GM19035 (cell line): ENCODE measurements at regions not wholly inside any gene's neighbourhood (a gene's known extent, or its start where the extent isn't known, plus 50 kb on each side); places are given as distances from the start of the nearest gene placed in this dataset.

Source experiments
- ATAC-seq: cut with Tn5 transposase; IDR thresholded peaks from one replicate; pipeline ENCODE4 v1.9.1; 2021; ENCODE audit not compliant: unreplicated experiment

DNA sequence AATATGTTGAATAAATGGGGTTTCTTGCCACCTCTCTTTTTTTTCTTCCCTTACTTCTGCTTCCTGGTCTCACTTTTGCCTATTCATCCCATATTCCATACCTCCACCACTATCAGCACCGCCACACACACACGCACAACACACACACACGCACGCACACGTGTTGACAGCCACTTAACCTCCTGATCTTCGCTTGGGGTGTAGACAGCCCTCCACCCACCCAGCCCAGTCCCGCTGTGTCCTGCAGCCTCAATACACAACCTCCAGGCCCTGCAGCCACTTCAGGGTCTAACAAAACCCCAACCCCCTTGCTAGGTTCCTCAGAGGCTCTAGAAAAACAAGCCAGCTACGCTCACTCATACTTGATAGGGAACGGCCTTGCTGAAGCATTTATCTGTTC, 72.3 kb downstream of the LINC00237 start:
- no peak for ATAC-seq

DNA sequence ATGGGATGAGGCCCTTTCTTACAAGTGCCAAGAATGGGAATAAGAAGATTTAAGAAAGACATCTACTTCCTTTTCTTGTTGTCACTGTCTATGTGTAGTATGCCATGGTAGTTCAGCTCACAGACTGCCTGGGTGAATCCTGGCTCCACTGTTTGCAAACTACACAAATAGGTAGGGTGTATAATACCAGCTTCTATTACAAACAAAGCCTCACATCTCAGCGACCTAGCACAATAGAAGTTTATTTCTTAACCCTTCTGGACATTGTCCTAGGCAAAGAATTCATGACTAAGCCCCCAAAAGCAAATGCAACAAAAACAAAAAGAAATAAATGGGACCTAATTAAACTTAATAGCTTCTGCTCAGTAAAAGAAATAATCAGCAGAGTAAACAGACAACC, 74.5 kb downstream of the LINC00237 start:
- ATAC-seq: no peak

DNA sequence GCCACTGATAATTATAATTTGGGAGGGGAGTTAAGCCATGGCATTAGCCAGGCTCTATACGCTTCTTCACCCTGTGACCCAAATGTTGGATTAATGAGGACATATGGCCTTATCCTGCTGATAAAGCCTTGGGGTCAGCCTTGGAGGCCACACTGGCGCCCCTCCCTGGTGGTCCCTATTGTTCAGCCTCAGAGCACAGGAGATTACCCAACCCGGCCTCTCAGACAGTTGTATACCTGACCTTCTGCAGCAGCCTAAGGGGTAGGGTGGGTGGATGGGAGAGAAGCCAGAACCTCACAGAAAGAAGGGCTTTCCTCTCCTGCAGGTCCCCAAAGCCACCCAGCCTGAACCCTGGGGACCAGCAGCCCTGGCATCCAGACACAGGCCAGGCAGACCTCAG, 76.8 kb downstream of the LINC00237 start:
- ATAC-seq: no peak

DNA sequence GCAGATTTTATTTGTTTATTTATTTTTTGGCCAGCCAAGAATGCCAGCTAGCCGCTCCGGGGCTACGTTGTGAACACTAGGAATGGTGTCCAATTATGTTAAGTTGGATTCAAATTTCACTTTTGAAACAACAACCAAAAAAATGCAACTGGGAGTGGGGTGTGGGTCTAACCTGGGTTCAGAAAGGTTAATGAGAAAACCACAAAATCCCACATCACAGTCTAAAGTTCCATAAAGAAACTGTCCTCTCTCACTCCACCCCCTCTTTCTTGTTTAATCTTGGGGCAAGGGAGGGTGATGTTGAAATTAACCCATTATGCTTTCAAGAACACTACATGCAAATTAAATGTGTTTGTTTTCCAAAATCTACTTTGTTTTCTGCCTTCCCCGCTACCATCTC, 77.2 kb downstream of the LINC00237 start:
- ATAC-seq: no peak

DNA sequence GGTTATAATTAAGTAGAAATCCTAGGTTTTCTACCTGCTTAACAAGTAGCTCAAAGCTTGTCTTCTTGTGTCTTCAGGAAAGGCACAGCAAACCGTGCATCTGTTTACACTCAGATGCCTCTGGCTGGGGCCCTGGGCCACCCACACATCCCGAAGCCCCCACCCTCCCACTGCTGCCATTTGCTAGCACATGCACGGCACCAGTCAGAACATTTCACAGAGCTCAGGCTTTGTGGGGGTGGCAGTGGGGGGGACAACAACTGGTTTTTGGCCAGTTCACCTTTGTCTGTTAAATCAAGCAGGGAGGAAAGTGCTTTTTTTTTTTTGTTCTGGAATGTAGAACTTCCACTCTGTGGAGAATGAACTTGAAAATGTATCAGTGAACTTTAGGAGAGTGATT, 77.7 kb downstream of the LINC00237 start:
- ATAC-seq: no peak

DNA sequence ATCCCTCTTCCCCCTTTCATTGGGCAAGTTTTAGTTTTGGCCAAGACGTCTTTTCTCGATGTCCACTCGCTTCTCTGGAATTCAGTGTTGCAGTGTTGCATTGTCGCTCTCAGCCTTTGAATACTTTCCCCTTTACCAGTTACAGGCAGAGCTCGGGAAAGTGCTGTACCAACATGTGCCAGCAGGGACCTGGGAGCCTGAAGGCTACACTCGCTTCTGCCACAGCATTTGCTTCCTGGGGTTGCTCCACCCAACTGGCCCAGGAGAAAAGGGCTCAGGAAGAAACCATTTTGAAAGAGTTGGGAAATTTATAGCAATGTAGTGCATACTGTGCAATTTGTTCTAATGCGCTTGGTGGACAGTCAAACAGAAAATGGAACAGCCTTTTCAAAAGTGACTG, 78.6 kb downstream of the LINC00237 start:
- ATAC-seq: no peak

DNA sequence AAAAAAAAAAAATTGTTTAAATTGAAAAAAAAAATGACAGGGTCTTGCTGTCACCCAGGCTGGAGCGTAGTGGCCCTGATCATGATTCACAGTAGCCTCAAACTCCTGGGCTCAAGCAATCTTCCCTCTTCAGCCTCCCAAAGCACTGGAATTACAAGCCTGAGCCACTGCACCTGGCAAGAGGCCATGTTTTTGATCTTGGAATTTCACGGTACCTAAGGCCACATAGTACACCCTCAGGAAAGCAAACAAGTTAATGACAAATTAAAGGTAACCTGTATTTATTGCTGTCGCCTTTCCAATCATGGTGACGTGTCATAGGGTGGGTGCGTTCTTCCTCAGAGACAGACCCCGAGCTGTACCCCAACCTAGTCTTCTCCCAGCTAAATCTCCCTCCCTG, 79.2 kb downstream of the LINC00237 start:
- ATAC-seq: no peak

DNA sequence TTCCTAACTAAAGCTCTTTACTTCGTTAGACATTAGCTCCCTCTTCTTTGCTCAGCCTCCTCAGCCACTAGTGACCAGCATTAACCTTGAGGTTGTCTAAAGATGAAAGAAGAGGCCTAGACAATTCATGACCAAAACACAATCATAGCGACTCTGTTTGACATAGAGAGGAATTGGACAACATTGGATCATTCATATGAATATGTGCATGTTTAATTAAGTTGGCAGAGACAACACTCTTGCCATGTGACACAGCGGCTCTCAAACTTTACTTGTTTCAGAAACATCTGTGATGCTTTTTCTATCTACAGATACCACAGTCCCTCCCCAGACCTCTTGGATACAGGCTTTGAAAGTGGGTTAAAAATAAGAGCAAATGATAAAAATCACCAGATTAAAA, 81.7 kb downstream of the LINC00237 start:
- ATAC-seq: no peak

DNA sequence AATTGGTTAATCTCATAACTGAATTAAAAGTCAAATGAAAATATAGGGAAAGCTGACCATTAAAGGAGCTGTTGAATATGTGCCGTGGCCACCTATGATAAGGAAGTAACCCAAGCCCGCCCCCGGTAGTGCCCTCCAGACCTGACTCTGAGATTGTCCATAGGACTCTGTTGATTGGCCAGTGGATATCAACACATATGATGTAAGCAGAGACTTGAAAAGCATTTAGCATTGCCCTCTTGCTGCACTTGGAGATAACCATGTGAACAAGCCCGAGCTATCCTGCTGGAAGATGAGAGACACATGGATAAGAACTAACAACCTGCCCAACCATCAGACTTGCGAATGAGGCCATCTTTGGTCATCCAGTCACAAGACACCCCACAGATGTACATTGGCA, 83.2 kb downstream of the LINC00237 start:
- ATAC-seq: no peak

DNA sequence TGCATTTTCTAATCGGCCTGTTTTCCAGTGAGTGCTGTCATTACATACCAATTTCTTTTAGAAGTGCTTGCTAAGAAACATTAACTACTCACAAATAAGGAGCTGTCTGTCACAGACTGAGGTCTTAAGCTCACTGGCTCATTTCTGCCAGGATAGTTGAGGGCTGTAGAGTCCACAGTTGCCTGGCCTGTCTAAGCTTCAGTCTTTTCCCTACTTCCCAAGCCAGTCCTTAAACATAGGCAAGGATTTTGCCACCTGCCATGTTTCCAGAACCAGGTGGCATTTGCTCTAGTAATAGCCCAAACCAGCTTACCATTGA, 84.7 kb downstream of the LINC00237 start:
- no peak for ATAC-seq

DNA sequence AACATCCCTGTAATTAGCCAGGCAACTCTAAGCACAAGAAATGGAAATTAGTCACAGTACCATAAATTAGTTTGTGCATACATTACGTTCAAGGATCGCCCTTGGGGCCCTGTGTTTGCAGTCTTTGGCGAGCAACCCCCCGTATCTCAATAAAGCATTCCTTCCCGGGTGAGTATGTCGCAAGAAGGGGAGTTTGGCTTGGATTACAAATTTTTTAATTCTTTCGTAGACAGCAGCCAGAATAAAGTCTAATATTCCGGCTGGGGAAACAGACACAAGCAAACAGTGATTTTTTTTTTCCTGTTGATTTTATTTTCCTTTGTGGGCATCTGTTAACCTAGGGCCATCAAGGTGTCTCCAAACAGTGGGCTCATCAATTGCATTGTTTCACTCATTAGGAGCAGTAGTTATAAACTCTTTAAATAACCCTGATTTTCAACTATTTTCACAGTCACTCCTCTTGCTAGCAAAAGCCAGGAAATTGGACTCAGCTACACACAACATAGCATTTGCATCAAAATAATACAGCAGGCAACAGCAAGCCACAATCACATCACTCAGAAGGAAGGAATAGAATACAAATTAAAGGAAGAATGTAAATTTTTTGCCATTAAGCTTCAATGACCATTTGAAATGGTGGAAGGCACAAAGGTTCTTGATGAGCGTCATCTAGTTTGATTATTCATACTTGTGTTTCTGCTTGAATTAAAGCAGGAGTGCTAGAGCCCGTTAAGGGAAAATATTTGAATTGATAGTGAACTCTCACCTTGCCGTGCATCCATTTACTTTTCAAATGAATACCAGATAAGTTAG, 85.3 kb downstream of the LINC00237 start:
- no peak for ATAC-seq

DNA sequence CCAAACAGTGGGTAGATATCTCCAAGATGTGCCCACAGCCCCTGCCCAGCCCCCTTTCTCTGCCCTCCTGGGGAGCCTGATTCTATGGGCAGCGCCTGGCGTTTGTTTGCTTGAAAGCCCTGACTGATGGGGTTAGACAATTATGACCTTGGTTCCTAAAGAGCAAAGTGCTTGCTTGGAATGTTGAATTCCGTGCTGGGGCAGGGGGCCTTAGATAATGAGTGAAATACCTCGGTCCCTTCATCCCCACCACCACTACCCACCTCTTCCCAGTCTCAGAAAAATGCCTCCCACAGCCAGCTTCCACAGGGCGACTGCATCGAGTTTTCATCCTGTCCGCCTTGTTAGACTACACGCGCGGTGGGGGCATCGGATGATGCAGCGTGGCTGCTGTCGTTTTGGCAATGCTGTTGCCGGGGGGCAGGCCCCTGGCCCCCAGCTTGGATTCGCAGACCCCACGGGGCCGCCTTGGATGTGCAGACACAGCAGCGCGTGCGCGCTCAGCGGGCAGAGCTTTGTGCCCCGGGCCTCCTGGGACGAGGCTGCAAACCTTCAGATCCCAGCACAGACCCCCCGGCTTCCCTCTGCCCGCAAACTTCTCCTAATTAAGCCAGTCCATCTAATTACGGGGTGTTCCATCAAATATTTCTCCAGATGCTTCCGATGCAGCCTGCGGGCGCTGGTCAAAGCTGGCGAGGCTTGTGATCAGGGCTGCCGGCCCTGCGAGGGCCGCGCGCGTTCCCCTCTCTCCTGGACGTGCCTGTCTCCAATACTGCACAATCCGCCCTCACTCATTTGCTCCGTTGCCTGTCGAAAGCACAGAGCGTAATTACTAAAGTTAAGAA, 86.1 kb downstream of the LINC00237 start:
- no peak for ATAC-seq

DNA sequence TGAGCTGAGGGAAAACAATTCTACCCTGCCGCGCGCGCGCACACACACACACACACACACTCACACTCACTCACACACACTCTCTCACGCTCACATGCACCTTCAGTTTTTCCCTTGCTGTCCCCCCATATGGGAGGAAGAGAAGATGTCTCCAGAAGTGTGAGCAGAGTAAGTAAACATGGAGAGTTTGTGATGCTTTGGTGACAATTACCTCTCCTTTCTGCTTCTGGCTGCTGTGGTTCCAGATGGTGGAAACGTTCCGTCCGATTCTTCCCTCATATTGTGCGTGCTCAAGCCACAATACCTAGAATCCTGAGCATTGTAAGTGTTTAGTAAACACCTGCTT, 86.7 kb downstream of the LINC00237 start:
- no peak for ATAC-seq

DNA sequence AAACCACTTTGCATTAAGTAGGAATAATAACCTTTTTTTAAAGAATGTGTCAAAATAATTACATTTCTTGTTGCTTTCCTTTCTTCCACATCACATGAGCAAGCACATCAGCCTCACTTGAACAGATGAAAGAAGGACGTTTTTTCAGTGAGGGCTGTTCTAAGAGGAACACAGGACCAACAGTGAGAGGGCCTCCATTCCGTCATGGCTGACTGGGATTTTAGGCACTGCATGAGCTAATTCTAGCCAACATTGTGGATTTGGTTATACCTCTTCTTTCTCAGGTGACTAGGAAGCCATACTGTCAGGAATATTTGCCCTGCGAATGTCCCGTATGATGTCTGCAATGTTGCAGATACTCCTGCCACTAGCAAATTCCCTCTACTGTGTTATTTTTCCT, 87.6 kb downstream of the LINC00237 start:
- ATAC-seq: no peak

DNA sequence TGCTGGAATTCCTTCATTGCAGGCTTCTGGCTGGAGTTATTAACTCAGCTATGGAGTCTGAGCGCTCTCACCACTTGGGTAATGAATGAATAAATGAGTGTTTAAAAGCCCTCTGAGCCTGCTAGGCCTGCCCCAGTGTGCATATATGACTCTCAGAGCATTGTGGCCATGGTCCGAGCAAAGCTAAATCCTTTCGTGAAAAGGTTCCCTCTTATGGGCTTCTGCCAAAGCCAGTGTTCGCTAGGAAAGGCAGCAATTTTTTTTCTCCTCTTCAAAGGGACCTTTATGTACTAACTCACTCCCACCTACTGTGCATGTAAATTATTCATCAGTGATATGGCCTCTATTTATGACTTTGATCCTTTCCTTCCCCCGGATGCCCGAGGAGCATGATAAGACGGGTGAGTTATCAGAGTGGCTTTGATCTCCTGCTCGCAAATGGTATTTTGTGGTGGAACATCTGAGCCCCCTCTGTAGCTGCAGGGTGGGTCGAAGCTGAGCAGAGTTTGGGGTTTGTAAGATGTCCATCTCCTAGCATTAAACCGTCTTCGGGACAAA, 88.6 kb downstream of the LINC00237 start:
- ATAC-seq: no peak

DNA sequence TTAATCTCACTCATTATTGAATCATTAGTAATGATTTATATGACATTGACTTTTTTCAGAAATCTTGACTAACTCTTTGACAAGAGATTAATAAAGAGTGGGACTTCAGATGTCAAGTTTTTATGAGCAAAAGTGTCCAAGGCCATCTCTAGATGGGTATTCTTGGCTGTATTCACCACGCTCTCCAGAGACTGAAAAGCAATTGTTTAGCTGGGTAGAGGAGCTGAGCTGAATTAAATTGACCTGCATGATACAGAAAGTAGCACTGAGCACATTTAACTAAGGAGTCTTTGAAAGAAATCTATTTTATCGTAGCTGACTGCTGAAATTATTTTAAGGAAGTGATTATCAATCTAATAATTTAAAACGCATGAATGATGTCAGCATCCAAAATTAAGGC, 89.4 kb downstream of the LINC00237 start:
- ATAC-seq: no peak

DNA sequence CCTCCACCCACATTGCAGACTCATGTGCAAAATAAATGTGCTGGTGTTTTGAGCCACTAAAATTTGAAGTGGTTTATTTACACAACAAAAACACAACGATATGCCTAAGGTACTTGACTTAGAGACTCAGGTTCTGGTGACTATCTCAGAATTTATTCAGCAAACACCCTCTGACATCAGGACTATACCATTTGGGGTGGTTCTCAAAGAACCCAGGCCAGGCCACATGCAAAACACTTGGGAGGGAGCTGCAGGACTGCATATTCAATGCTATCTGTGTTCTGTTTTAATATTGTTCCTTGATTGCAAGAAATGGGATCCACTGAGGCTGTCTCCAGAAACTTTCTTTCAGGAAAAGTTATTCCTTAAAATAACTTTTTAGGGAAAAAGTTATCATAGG, 91.6 kb downstream of the LINC00237 start:
- ATAC-seq: no peak

DNA sequence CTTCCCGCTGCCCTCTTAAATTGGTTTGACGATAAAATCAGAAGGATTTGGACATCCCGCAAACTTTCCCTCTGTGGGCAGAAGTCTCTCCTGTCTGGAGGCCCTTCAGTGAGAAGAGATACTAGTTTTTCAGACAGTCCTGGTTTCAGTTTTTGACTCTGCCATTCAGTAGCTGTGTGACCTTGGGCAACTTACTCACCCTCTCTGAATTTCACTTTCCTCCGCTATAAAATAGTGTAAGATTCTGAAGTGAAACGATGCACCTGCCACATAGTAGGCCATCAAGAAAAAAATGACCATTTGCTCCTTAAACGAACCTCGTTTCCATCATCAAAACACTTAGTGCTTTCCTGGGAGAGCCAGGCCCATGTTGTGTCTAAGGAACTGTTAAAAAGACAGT, 97.2 kb downstream of the LINC00237 start:
- ATAC-seq: no peak

DNA sequence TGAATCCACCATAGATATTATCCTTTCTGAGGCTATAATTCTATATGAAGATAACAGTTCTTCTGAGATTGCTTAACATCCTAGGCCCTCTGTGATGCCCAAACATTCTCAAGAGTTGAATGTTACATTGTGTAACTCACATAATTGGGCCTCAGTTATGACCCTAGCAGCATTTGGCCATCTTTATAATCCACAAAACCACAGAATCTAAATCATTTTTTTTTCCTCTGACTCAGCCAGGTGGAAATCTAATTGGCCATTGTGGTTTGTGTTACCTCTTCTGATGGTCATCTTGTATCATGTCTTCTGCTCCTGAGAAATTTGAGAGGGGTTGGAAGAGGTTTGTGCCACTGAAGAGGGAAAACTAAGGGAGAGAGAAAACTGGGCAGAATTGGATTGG, 99.5 kb downstream of the LINC00237 start:
- ATAC-seq: no peak

DNA sequence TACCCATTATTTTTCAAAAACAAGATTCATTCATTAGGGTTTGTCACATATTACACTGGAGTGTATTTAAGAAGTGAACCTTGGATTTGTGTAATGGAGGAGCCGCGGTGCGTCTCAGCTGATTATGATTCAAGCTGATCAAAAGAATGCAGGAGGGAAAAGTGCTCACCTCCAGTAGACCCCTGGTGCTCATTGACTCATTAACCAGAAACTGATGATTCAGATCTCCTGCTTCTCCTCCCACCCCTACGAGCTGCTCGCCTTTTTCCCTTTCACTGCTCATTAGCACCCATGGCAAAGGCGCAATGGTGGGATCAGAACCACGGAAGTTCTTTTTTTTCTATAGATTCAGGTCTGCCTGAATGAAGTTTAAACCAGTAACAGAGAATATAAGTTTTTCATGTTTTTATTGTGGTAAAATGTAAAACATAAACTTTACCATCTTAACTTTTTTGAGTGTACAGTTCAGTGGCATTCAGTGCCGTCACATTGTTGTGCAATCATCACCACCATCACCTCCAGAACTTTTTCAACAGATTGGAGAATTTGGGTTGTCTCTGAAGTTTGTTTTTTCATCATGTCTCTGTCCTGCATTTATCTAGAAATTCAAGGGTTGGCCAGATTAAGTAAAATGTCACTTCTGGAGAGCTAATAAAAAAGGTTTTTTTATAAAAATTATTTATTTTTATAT, 101.6 kb downstream of the LINC00237 start:
- no peak for ATAC-seq

DNA sequence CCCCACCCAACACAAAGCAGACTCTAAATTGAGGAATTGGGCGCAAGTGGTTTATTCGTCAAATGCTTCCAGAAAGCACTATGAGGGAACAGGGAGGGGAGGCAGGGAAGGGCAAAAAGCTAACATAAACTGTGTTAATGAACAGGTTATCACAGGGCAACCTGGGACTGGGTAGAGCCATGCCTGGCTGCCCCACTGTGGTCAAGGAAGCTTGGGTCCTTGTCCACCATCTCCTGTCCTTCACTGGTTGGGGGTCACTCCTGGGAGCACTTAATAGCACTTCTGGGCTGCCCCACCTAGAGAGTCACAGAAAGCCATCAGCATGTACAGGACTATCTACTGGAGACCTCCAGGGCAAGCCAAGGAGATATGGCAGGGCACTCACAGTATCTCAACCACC, 102.3 kb downstream of the LINC00237 start:
- ATAC-seq: no peak

DNA sequence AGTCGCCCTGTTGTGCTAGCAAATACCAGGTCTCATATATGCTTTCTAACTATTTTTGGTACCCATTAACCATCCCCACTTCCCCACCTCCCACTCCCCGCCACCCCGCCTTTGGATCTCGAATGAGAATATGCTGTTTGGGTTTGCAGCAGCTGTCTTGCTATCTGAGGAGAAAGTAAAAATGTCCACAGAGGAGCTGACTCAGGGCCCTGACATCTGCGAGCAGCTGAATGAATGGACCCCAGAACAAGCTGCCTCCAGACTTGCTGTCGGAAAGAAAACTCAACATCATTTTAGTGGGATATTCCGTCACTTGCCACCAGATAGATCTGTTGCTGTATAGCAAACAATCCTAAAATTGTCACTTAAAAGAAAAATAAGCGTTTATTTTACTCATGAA, 103.7 kb downstream of the LINC00237 start:
- no peak for ATAC-seq
